HepG2 (cell line): ENCODE measurements at regions not wholly inside any gene's neighbourhood (a gene's known extent, or its start where the extent isn't known, plus 50 kb on each side); places are given as distances from the start of the nearest gene placed in this dataset.

Source experiments
- CAMTA2 ChIP-seq: sonication (generic); formaldehyde crosslinking; IDR thresholded peaks from 2 replicates; pipeline ENCODE4 v1.4.0; 2020; ENCODE audit warnings: mild to moderate bottlenecking, missing genetic modification reagents, borderline replicate concordance
- CCAR2 ChIP-seq: fragments of 200-400 bp; formaldehyde crosslinking; optimal IDR thresholded peaks from 2 replicates; pipeline ENCODE3; 2018; ENCODE audit warnings: low read depth, mild to moderate bottlenecking, low read length, moderate library complexity
- YY1 ChIP-seq: IDR thresholded peaks from 2 replicates; pipeline ENCODE4 v1.6.1; 2011; ENCODE audit warnings: low read length, low read depth, moderate library complexity, mild to moderate bottlenecking; ENCODE audit not compliant: insufficient read depth, insufficient replicate concordance
- ZNF709 ChIP-seq: sonication (generic); formaldehyde crosslinking; IDR thresholded peaks from 2 replicates; pipeline ENCODE4 v1.5.0; 2020; ENCODE audit warnings: mild to moderate bottlenecking, missing genetic modification reagents
- ZNF724P ChIP-seq: sonication (generic); formaldehyde crosslinking; IDR thresholded peaks from 2 replicates; pipeline ENCODE4 v1.8.0; 2022; ENCODE audit warnings: missing genetic modification reagents, borderline replicate concordance

DNA sequence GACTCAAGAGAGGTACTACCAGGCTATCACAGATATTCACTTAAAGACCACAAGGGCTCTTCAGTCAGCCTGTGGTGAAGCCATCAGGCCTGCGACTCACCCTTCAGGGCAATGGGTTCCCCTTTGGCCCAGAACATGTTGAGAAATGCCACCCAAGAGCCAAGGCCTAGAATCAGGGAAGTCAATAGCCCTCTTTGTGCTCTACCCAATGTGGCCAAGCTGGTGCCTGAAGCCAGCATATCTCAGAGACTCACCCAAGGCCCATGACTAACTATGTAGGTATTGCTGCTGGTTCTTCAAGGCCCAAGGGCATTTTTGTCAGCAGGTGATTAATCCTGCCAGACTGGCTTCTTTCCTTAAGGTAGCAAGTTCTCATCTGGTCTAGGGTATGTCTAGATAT lies 338.9 kb upstream of the SETBP1 start:
- TF ChIP-seq ZNF709 (CRISPR knock-in tag) (no peak), YY1 (no peak), CCAR2 (no peak), CAMTA2 (CRISPR knock-in tag) (no peak), ZNF724P (CRISPR knock-in tag) (no peak)
